ENCODE measurements at regions not wholly inside any gene's neighbourhood (a gene's known extent, or its start where the extent isn't known, plus 50 kb on each side); places are given as distances from the start of the nearest gene placed in this dataset.

GRCh38 chr5:83865579-83865978, 144.9 kb upstream of the HAPLN1 start:
- no peak overlapping the region for H3K27ac ChIP-seq (ENCODE audit: extremely low read depth, low read depth, low read length)
- ChIA-PET CTCF (interaction anchor here (0.6 kb wide), 2 partner anchors 29 to 72 kb away, joined by 3 to 6 read pairs; no protein-coding TSS in a partner anchor), POLR2A (no interaction called here)
- no peaks in the 10 kb centered on the region for H3K4me1 ChIP-seq (ENCODE audit: control insufficient read depth, insufficient read depth, low read length)
- TF ChIP-seq ZBTB8A (tag by site-specific recombination; IDR thresholded peaks at IDR 0.05) = no peak
- no peak for TF ChIP-seq ZNF701 (tag by site-specific recombination; IDR thresholded peaks at IDR 0.05)
- H3K9me3 ChIP-seq (ENCODE audit: control insufficient read depth, insufficient read depth, low read depth, low read length) = no peaks in the 10 kb centered on the region
- no peaks in the 10 kb centered on the region for H3K36me3 ChIP-seq (ENCODE audit: control insufficient read depth in 2 of 2, insufficient read depth in 1 of 2, low read length in 2 of 2)
- H3K4me3 ChIP-seq (ENCODE audit: low read depth, low read length) = no peak overlapping the region

- ChIA-PET CTCF (no interaction called here), POLR2A (no interaction called here)
- Histone ChIP-seq H3K4me3 (ENCODE audit: low read depth, low read length) (no peak overlapping the region), H3K27ac (ENCODE audit: extremely low read depth, low read depth, low read length) (no peak overlapping the region), H3K4me1 (ENCODE audit: control insufficient read depth, insufficient read depth, low read length) (no peaks in the 10 kb centered on the region), H3K36me3 (ENCODE audit: control insufficient read depth in 2 of 2, insufficient read depth in 1 of 2, low read length in 2 of 2) (no peaks in the 10 kb centered on the region), H3K9me3 (ENCODE audit: control insufficient read depth, insufficient read depth, low read depth, low read length) (no peaks in the 10 kb centered on the region)
- TF ChIP-seq ZNF514 (tag by site-specific recombination; IDR thresholded peaks at IDR 0.05) (no peak), MZF1 (tag by site-specific recombination; IDR thresholded peaks at IDR 0.05; ENCODE audit: borderline replicate concordance) (peak; percentile 80; the same call in 1 of the 2 replicates), ZNF596 (tag by site-specific recombination; IDR thresholded peaks at IDR 0.05) (no peak), ZNF121 (tag by site-specific recombination; IDR thresholded peaks at IDR 0.05) (no peak), ZNF16 (tag by site-specific recombination; IDR thresholded peaks at IDR 0.05; ENCODE audit: low read depth) (no peak), ZNF24 (tag by site-specific recombination; IDR thresholded peaks at IDR 0.05) (no peak)
Measured at GRCh38 chr5:83864652-83865051, 144.0 kb upstream of the HAPLN1 start.

GRCh38 chr5:83857341-83857740, 136.7 kb upstream of the HAPLN1 start:
- Histone ChIP-seq H3K4me1 (ENCODE audit: control insufficient read depth, insufficient read depth, low read length) (no peaks in the 10 kb centered on the region), H3K27ac (ENCODE audit: extremely low read depth, low read depth, low read length) (no peak overlapping the region), H3K4me3 (ENCODE audit: low read depth, low read length) (no peak overlapping the region), H3K36me3 (ENCODE audit: control insufficient read depth in 2 of 2, insufficient read depth in 1 of 2, low read length in 2 of 2) (no peaks in the 10 kb centered on the region), H3K9me3 (ENCODE audit: control insufficient read depth, insufficient read depth, low read depth, low read length) (no peaks in the 10 kb centered on the region)
- POLR2A ChIA-PET = no interaction called here
- CTCF ChIA-PET = no interaction called here
- TF ChIP-seq AEBP2 (tag by site-specific recombination; IDR thresholded peaks at IDR 0.05; ENCODE audit: borderline replicate concordance) = no peak
- TF ChIP-seq ZNF473 (tag by site-specific recombination; IDR thresholded peaks at IDR 0.05) = no peak
- no peak for TF ChIP-seq ZNF354C (tag by site-specific recombination; IDR thresholded peaks at IDR 0.05; ENCODE audit: borderline replicate concordance, low read depth)
- TF ChIP-seq ZNF174 (tag by site-specific recombination; IDR thresholded peaks at IDR 0.05) = no peak

GRCh38 chr5:83856881-83857280, 136.2 kb upstream of the HAPLN1 start:
- TF ChIP-seq CTCF (tag by site-specific recombination; IDR thresholded peaks at IDR 0.05) (no peak), ZNF114 (tag by site-specific recombination; IDR thresholded peaks at IDR 0.05) (no peak), ZNF785 (tag by site-specific recombination; IDR thresholded peaks at IDR 0.05) (no peak), ZBTB26 (tag by site-specific recombination; optimal IDR thresholded peaks at IDR 0.05) (no peak)
- CTCF ChIA-PET = interaction anchor here (0.7 kb wide), 1 partner anchor 9 kb away, joined by 3 read pairs; no protein-coding TSS in a partner anchor
- Histone ChIP-seq H3K9me3 (ENCODE audit: control insufficient read depth, insufficient read depth, low read depth, low read length) (no peaks in the 10 kb centered on the region), H3K36me3 (ENCODE audit: control insufficient read depth in 2 of 2, insufficient read depth in 1 of 2, low read length in 2 of 2) (no peaks in the 10 kb centered on the region), H3K27ac (ENCODE audit: extremely low read depth, low read depth, low read length) (no peak overlapping the region), H3K4me1 (ENCODE audit: control insufficient read depth, insufficient read depth, low read length) (no peaks in the 10 kb centered on the region), H3K4me3 (ENCODE audit: low read depth, low read length) (no peak overlapping the region)
- POLR2A ChIA-PET = no interaction called here
